CD4-positive, alpha-beta T cell treated with Interleukin-6 at 100 ng/mL for 8 hours (primary cell): ENCODE measurements at regions not wholly inside any gene's neighbourhood (a gene's known extent, or its start where the extent isn't known, plus 50 kb on each side); places are given as distances from the start of the nearest gene placed in this dataset.
"Not testable (repeated sequence)": the region's sequence is repeated elsewhere in the genome, so short reads cannot be mapped to it uniquely, and the experiment has no call there.

Experiments used
- DNase-seq: peaks from one replicate; pipeline ENCODE4 v3.0.0-alpha.2; 2020; ENCODE audit warnings: mixed read lengths, low spot score

DNA sequence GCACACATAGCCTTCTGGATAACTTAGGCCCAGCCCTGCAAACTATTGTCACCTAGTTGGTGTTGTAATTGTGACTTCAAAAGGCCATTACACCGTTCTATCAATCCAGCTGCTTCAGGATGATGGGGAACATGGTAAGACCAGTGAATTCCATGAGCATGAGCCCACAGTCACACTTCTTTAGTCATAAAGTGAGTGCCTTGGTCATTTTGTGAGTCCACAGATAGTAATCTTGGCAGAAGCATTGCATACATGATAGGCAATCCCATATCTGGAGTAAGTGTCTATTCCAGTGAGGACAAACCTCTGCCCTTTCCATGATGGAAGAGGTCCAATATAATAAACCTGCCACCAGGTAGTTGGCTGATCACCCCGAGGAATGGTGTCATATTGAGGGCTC lies 94.5 kb upstream of the RAI14 start:
- not testable (repeated sequence) for DNase-seq

DNA sequence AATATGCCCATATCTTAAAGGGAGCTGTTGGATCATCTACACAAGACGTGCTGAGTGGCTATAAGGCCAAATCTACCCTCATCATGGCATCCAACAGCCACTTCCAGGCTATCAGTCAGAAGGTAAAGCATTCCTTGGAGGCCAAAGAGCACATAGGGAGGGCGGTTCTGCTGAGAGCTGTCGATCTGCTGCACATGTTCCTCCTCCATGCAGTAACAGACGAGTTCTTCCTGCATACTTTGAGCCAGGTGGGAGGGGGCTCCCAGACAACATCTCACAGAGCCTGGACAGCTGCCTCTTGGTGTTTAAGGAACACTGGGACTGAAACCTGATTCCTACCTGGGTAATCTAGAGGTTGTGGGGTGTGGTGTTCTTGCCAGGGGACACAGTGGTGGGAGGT lies 93.3 kb upstream of the RAI14 start:
- no peak for DNase-seq

DNA sequence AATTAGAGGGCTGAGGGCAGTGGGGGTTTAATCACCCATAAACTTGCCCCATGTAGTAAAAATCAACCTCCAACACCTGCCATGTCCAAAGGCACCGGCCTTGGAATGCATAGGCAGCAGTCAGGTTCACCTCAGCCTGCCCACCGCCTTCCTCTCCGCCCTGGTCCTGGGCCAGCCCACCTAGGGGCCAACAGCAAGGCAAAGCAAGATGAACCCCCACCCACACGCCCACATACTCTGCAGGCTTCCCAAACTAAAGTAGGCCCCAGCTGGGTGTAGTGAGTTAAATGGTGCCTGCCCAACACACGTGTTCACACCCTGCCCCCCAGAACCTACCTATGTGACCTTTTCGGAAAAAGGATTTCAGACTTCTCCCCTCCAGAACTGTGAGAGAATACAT lies 92.9 kb upstream of the RAI14 start:
- DNase-seq, result no peak

DNA sequence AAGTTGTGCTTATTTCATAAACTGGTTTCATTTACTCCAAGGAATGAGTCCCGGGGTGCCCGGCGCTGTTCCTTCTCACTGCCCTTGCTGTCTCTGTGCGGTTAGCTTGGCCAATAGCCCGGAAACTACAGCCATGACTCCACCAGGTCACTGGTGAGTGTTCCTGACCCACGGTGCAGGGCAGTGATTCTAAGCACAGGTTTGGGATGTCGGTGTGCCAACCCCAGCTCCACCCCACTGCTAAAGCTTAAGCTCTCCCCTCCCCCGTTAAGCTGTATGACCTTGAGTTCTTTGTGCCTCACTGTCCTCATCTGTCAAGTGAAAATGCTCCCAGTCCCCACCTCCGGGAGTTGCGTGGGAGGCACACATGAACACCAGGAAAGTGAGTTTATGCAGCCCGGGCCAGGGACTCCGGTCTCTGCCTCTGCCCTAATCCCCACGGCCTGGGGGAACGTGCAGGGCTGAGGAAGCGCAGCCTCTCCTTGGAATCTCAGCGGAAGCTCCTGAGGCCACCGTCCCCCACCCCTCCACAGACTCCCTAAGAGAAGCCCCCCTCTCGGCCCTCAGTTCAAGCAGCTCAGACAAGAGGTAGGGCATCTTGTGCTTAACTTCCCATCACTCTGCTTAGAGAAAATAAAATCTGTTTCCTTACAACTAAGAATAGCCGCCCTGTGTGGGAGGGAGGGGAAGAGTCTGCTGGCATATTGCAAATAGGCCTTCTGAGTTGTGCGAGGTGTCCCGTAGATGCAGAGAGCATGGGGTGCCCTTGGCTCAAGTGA lies 92.0 kb upstream of the RAI14 start:
- DNase-seq, result no peak

DNA sequence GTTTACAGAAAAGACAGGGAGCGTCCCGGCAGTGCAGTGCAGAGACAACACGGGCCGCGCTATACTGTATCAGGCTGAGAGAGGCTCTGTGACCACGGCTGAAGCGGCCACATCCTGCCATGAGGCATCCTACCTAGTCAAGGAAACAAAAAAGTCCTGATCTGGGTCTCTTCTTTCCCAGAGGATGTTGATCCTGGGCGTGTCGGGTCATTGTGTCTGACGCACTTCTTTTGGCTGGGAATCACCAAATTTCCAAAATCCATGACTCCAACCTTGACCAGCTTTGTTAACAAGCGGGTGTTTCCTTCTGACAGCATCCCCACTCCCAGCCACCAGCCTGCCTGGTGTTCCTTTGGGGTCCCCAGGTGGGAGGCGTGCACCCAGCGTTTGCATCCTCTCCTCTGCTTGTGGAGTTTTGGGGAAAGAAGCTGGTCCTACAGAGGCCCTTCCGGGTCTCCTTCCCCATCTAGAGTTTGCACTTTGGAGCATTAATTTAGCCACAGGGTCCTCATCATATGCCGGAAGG lies 91.4 kb upstream of the RAI14 start:
- DNase-seq, result no peak

DNA sequence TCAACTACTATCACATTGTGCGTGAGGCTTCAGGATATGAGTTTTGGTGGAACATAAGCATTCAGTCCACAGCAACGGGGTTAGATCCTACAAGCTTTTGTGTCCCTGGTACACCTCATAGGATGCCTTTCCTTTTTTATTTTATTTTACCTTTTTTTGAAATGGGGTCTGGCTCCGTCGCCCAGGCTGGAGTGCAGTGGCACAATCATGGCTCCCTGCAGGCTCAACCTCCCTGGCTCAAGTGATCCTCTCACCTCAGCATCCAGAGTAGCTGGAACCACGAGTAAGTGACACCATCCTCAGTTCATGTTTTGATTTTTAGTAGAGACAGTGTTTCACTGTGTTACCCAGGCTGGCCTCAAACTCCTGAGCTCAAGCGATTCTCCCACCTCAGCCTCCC lies 86.0 kb upstream of the RAI14 start:
- DNase-seq, result no peak

DNA sequence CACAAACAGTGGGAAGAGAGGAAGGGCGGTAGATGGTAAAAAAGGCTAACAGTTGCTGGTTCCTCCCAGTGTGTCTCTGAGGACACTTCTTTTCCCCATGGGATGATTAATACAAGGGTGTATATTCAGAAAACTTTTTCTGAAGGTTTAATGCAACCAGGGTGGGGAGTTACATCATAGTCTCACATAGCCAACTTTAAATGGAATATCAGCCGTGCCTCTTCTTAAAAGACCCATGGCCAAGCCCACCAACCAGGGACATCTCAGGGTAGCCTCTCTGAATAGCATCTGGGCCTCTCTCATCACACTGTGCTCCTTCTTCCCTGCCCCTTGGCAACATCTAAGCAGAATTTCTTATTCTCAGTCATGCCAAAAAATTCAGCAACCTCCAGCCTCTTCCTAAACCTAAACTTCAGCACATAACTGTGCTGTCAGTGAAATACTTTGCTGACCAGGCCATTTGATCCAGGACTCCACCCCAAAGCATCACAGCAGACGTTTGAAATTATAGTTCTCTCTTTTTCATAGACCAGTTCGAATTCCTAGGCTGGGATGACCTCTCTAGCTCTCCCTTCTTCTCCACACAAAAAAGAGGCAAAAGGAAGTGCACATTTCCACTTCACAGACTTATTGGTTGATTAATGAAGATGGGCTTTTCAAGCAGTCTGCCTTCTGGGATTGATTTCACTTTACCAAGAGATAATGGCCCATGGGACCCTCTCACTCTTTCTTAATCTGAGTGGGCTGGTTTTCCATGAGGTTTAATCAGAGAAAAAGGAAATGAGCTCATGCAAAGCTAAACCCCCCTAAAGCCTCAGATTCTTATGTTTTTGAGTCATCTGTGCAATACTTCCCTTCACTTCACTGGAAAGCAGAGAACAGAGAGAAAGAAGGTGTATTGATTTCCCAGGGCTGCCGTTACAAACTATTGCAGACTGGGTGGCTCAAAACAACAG lies 85.1 kb upstream of the RAI14 start:
- DNase-seq, result no peak

DNA sequence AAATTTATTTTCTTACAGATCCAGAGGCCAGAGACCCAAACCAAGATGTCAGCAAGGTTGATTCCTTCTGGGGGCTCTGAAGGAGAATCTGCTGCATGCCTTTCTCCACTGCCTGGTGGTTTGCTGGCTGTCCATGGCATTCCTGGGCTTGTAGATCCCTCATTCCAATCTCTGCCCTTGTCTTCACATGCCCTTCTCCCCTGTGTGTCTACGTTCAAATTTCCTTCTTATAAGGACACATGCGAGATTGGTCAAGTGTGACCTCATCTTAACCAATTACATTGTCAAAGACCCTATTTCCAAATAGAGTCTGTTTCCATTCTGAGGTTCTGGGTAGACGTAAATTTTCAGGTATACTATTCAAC lies 84.5 kb upstream of the RAI14 start:
- no peak for DNase-seq

DNA sequence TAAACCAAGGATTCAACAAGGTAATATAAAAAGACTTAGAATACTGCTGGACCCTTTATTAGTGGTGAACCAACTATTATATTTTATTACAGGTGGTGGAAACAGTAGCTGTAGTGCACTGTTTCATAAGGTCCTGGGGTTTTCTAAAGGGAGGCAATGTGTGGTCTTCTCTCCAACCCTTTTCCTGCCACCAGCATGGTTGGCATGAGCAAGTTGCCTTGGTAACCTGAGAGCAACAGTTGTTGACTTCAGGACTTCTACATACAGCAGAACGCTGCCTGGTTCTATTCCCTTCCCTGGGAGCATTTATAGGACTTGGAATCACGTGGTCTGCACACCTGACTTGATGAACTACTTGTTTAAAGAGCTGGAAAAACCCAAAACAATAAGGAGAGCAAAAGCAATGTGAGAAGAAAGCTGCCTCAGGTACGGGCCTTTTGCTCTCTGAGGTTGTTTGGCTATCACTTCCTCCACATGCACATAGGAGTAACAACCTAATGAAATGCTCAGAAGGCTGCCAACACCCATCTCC lies 81.1 kb upstream of the RAI14 start:
- no peak for DNase-seq

DNA sequence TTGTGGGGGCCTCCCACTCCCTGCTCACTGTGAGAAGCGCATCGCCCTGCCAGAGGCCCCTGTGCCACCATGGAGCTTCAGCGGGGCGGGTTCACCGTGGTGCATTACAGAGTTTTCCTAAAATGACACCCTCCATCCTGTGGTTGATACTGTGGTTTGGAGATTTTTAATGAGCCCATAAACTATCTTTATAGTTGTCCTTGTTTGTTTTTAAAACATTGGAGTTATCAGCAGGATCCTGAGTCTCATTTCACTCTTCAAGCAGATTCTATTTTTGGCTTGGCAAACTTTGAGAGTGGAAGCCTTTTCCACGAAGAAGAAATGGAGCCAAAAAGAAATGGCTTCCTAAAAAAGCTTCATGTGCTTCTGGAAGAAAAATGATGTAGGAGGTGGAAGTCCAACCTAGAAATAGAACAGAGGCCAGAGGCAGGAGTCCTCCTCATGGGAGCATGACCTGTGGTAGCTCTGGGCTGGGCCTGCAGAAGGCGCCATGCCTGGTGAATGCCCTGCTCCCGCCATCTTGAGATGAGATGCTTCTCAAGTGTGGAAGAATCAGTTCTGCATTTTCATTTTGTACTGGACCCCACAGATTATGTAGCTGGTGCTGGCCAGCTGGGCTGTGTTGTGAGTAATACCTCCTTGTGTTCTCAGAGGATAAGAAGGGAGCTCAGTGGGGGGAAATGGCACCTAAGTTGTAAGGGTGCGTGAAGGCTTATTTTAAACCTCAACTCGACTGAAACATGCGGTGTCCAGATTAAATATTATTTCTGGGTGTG lies 79.0 kb upstream of the RAI14 start:
- DNase-seq, result no peak

DNA sequence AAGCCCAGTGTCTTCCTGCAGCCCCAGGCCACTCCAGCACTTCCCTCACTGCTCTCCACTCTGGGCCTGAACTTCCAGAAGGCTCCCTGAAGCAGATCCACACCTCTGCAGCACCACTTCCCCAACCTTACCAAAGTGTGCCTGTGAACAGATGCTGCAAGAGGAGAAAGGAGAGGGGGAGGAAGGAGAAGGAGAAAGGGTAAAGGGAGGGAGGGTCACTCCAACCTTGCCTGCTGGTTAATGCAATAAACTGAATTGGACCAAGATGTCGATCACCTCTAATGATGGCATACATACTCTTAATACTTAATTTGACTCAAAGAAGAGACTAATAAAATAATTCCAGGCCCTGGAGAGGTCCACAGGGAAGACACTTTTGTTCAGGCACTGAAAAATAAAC lies 77.2 kb upstream of the RAI14 start:
- DNase-seq, result no peak

DNA sequence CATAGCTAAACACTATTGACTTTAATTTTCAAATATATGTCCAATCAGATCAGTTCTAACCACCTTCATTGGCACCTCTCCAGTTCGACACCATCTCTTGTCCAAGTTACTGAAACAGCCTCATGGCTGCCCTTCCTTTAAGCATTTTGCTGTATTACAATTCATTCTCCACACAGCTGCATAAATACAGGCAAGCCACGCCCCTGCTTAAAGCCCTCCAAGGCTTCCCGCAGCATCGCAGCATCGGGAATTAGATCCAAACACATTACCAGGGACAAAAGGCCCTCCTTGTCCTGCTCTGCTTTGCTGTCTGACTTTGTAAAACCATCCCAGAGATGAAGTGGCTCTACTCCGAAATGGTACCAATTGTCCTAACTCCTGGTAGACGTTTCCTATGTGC lies 75.1 kb upstream of the RAI14 start:
- no peak for DNase-seq

DNA sequence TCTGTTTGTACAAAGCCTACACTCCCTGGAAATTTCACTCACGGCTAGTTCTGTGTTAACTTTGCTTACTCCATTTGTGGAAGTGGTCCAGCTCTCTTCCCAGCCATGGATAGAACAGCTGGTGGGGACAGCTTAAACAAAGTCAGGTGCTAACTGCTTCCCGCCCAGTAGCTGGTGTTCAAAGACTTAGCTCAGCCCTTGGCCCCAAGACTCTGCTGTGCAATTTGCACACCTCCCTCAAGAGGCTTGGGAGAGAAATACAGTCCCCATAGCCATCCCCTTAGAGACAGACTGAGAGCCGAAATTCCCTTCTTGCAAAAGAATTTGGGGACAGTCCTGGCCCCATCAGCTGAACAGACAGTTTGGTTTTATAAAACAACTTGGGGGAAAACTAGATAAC lies 73.8 kb upstream of the RAI14 start:
- no peak for DNase-seq

DNA sequence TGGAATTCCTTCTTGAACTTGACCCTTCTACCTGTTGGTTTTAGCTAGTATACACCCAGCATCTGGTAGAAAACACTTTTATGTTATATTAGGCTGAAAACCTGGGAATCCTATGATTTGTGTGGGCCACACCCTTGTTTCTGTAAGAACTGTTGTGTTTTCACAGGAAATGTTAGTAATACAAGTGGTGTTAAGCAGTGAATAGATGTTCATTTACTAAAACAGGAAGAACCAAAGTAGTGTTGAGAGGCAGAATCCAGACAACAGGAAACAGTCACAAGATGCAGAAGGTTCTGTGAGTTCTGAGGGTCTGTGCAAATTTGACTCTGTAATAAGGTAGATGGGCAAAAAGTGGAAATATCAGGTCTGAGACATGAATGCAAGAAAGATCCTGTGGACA lies 73.0 kb upstream of the RAI14 start:
- DNase-seq, result no peak

DNA sequence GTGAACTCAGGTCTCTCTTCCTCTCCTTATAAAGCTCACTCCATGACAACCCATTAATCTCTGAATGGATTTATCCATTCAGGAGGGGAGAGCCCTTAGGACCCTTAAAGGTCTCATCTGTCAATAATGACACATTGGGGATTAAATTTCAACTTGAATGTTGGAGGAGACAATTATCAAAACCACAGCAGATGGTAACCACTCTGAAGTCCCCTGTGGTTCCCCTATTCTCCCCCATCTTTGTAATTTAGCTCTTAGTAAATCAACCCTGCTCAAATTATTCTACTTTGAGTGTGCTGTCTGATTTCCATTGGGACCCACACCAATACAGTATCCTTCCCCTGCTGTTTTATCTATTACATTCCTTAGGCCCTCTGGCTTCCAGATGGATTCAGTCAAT lies 72.0 kb upstream of the RAI14 start:
- DNase-seq, result no peak

DNA sequence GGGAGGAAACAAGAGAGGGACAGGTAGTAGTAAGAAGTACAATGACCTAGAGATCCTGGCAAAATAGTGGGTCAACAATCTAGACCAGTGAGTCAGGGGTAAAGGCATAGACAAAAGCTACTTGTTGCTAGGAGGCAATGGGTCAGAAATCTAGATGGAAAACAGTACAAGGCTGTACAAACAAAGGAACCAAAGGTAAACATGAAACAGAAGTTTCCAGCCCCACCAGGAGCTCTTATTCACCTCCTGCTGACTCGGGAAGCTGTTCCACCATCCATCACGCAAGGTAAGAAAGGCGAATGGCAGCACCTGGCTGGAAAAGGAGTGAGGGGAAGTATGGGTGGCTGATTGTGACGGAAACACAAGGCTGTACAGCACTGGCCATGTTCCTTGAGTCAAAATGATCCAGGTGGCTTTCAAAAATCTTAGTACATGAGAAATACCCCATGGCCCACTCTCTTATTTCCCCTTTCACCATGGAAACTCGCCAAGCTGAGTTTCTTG lies 70.5 kb upstream of the RAI14 start:
- DNase-seq, result no peak

DNA sequence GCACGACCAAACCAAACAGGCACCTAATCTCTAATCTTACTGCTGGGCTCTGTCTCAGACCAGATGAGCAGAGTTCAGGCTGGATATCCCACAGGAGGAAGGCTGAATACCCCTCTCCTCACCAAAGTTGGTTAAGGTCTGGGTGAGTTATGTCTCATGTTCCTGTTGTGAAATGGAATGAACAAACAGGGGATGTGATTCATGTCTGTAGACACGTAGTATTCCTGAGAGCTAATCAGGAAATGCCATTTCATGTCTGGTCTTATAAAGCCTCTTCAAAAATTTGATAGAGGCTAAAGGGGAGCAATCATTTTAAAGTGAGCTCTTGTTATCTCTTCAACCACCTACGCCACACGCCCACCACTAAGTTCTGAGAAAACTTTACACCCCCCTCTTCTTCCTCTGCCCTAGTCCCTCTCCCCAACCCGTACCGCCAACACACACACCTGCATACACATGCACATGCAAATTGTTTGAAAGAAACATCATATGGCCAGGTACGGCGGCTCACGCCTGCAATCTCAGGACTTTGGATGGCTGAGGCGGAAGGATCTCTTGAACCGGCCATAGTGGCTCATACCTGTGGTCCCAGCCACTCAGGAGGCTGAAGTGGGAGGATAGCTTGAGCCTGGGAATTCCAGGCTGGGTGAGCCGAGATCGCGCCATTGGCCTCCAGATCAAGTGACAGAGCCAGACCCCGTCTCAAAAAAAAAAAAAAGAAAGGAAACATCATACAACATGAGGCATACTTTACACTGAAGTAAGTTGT lies 69.8 kb upstream of the RAI14 start:
- no peak for DNase-seq

DNA sequence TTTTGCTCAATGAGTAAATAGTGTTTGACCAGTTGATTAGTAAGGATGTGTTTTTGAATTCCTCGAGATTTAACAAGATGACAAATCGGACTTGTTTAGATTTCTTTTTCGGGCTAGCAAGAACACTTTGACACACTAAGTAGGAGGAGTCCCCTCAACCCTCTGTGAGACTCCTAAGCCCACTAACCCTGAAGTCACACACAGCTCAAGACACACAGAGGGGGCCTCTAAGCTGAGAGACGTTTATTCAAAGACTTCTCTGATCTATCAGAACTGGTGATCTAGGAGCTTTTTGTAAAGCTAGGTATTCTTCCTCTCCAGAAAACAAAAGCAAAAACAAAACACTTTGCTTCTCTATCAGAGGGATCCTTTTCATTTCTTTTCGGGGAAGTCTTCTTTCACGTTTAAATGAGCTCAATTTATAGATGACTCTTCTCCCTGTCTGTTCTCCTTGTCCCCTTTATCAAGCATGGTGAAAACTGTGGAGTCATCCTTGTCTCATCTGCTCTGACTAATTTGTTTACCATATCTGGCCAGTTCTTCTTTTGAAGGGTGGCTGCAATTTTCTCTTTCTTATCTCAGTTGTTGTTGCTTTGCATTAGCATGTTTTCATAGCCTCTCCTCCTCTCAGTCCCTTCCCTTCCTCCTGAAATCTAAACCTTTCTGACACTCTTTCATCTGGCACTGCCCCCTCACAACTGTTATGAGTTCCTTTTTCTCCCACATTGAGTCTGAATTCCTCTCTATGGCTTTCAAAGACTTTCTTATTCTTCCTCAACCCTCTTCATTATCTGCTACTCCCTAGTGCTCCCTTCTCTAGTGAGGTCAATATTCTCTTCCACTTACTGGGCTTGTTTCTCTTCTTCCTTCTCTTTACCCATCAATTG lies 68.5 kb upstream of the RAI14 start:
- DNase-seq, result no peak

DNA sequence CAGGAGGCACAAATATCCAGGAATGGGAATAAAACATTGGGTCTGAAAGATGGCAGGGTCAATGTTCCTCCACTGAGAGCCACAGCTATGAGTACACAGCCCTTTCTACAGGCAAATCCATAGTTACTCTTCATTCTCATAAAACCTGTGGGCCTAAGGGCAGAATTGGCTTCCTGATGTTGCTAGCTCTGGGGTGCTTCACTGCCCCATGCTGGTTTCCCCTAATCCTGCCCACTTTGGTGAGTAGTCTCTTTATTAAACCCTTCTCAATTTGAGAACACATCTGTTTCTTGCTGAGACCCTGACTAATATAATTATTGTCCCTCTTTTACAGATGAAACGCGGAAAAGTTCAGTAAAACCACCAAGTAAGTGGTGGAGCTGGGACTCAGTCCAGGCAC lies 66.3 kb upstream of the RAI14 start:
- DNase-seq, result no peak

DNA sequence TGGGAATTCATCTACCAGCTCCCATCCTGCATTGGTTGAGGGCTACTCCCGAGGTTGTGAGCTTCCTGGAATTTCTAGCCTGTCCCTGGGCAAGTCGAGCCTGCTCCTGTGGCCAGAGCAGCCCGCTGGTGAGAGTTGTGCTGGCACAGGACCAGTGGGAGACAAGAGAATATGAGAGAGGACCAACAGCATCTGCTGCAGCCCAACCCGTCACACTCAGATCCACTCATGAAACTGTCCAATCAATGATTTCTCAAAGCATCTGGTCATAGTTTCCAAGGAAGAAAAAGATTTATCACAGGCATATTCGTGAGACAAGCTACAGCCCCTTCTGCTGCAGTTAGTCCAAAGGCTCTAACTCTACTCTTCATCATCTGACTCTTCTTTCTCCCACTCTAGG lies 64.4 kb upstream of the RAI14 start:
- DNase-seq, result no peak
